Nucleus accumbens (tissue), 56 donors: ENCODE measurements at regions not wholly inside any gene's neighbourhood (a gene's known extent, or its start where the extent isn't known, plus 50 kb on each side); places are given as distances from the start of the nearest gene placed in this dataset.

ENCODE experiments used
- DNase-seq, 56 donors: peaks; one replicate each; lab custom pipeline; 2025; lab: John Stamatoyannopoulos, UW

- DNase-seq: no peak
Observed at GRCh38 chr15:61422773-61423172, 193.7 kb upstream of the RORA start.

GRCh38 chr15:61421938-61422337, 192.8 kb upstream of the RORA start:
- no peak for DNase-seq

- no peak for DNase-seq
Observed at GRCh38 chr15:61421470-61421869, 192.4 kb upstream of the RORA start.

- DNase-seq: no peak
Observed at GRCh38 chr15:61420546-61420945, 191.4 kb upstream of the RORA start.

GRCh38 chr15:61415617-61416120, 186.6 kb upstream of the RORA start:
- no peak for DNase-seq

- DNase-seq: no peak
Observed at GRCh38 chr15:61411902-61412510, 182.9 kb upstream of the RORA start.

GRCh38 chr15:61410662-61411061, 181.6 kb upstream of the RORA start:
- no peak for DNase-seq

GRCh38 chr15:61404567-61404966, 175.5 kb upstream of the RORA start:
- no peak for DNase-seq

- DNase-seq: no peak
Observed at GRCh38 chr15:61403884-61404283, 174.8 kb upstream of the RORA start.

GRCh38 chr15:61401903-61402698, 173.0 kb upstream of the RORA start:
- DNase-seq: no peak

- no peak for DNase-seq
Observed at GRCh38 chr15:61398310-61398709, 169.2 kb upstream of the RORA start.

GRCh38 chr15:61396235-61396919, 167.3 kb upstream of the RORA start:
- peak in 1 of 56 donors; percentile 0 for DNase-seq

- peak in 1 of 56 donors; percentile 1 for DNase-seq
Observed at GRCh38 chr15:61393949-61394348, 164.8 kb upstream of the RORA start.

GRCh38 chr15:61393524-61393923, 164.4 kb upstream of the RORA start:
- no peak for DNase-seq

GRCh38 chr15:61390138-61390537, 161.0 kb upstream of the RORA start:
- DNase-seq: no peak

GRCh38 chr15:61389334-61390028, 160.4 kb upstream of the RORA start:
- no peak for DNase-seq

GRCh38 chr15:61387675-61388074, 158.6 kb upstream of the RORA start:
- no peak for DNase-seq

GRCh38 chr15:61383421-61383820, 154.3 kb upstream of the RORA start:
- DNase-seq: no peak

- no peak for DNase-seq
Observed at GRCh38 chr15:61382927-61383326, 153.8 kb upstream of the RORA start.

- no peak for DNase-seq
Observed at GRCh38 chr15:61381501-61381900, 152.4 kb upstream of the RORA start.

- DNase-seq: no peak
Observed at GRCh38 chr15:61380270-61380669, 151.2 kb upstream of the RORA start.
